Right atrium auricular region (tissue), 2 donors: ENCODE measurements at regions not wholly inside any gene's neighbourhood (a gene's known extent, or its start where the extent isn't known, plus 50 kb on each side); places are given as distances from the start of the nearest gene placed in this dataset.

Source experiments
- DNase-seq: peaks from one replicate; pipeline ENCODE4 v3.0.0-alpha.2; 2019; ENCODE audit warnings: low spot score
- H3K27ac ChIP-seq, 2 donors: fragments of 200-600 bp; sonication (generic); 1 replicate in 1 of 2; 2 replicates in 1 of 2; pipeline ENCODE4 v1.5.1; 2016 to 2019
- H3K27me3 ChIP-seq, 2 donors: fragments of 200-600 bp; sonication (generic); one replicate each; pipeline versions ENCODE4 v1.5.1 to v1.6.0; 2017 to 2019
- H3K36me3 ChIP-seq: fragments of 200-600 bp; sonication (generic); one replicate; pipeline ENCODE4 v1.5.1; 2016
- H3K4me1 ChIP-seq, 2 donors: fragments of 200-600 bp; sonication (generic); one replicate each; pipeline versions ENCODE4 v1.5.1 to v1.6.0; 2017 to 2019
- H3K4me3 ChIP-seq, 2 donors: fragments of 200-600 bp; sonication (generic); 1 replicate in 1 of 2; 2 replicates in 1 of 2; pipeline ENCODE4 v1.5.1; 2017 to 2019; ENCODE audit warnings: mild to moderate bottlenecking in 1 of 2, moderate library complexity in 1 of 2
- H3K9me3 ChIP-seq, 2 donors: fragments of 200-600 bp; sonication (generic); one replicate each; pipeline ENCODE4 v1.5.1; 2019
- TF ChIP-seq, protein P1 (sequence below), 2 donors: fragments of 200-600 bp; sonication (generic); IDR thresholded peaks; one replicate each; pipeline ENCODE4 v1.5.1; 2019; ENCODE audit warnings: antibody characterized with exemption in 2 of 2

DNA sequence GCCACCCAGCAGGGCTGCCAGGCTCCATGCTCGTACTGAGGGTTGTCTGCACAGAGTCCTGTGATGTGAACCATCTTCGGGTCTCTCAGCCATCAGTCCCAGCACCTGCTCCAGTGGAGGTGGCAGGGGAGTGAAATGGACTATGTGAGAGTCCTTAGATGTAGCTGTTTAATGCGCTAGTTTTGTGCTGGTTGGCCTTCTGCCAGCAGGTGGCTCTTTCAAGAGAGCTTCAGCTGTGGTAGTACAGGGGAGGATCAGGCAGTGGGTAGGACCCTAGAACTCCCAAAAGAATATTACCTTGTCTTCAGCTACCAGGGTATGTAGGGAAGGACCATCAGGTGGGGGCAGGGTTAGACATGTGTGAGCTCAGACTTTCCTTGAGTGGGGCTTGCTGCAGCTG lies 1066.0 kb downstream of the GLUD2 start:
- H3K27me3 ChIP-seq = no peaks in the 10 kb centered on the region
- no peaks in the 10 kb centered on the region for H3K4me1 ChIP-seq
- TF ChIP-seq, protein P1, sequence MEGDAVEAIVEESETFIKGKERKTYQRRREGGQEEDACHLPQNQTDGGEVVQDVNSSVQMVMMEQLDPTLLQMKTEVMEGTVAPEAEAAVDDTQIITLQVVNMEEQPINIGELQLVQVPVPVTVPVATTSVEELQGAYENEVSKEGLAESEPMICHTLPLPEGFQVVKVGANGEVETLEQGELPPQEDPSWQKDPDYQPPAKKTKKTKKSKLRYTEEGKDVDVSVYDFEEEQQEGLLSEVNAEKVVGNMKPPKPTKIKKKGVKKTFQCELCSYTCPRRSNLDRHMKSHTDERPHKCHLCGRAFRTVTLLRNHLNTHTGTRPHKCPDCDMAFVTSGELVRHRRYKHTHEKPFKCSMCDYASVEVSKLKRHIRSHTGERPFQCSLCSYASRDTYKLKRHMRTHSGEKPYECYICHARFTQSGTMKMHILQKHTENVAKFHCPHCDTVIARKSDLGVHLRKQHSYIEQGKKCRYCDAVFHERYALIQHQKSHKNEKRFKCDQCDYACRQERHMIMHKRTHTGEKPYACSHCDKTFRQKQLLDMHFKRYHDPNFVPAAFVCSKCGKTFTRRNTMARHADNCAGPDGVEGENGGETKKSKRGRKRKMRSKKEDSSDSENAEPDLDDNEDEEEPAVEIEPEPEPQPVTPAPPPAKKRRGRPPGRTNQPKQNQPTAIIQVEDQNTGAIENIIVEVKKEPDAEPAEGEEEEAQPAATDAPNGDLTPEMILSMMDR (IDR thresholded peaks at IDR 0.05) = no peak
- H3K36me3 ChIP-seq = no peaks in the 10 kb centered on the region
- no peak overlapping the region for H3K4me3 ChIP-seq
- no peak for DNase-seq
- H3K27ac ChIP-seq = no peak overlapping the region
- H3K9me3 ChIP-seq = no peaks in the 10 kb centered on the region

DNA sequence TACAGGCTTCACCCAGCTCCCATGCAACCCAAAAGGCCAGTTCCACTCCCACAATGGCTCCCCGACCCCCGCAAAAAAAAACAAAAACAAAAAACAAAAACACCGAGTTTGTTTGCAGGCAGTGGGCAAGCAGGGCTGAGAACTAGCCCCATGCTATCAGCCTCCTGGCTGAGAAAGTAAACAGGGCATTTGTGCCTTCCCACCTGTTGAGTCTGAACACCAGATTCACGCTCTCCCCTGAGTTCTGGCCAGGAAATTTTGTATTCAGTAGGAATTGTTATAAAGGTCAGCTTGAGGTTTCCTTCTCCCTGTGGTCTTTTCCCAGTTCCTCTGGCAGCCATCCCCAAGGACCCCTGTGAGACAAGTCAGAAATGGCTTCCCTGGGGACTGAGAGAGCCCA lies 1066.5 kb downstream of the GLUD2 start:
- H3K36me3 ChIP-seq = no peaks in the 10 kb centered on the region
- no peaks in the 10 kb centered on the region for H3K9me3 ChIP-seq
- H3K4me1 ChIP-seq = no peaks in the 10 kb centered on the region
- no peak for DNase-seq
- H3K27ac ChIP-seq = no peak overlapping the region
- TF ChIP-seq, protein P1 (IDR thresholded peaks at IDR 0.05) = no peak
- no peaks in the 10 kb centered on the region for H3K27me3 ChIP-seq
- no peak overlapping the region for H3K4me3 ChIP-seq

DNA sequence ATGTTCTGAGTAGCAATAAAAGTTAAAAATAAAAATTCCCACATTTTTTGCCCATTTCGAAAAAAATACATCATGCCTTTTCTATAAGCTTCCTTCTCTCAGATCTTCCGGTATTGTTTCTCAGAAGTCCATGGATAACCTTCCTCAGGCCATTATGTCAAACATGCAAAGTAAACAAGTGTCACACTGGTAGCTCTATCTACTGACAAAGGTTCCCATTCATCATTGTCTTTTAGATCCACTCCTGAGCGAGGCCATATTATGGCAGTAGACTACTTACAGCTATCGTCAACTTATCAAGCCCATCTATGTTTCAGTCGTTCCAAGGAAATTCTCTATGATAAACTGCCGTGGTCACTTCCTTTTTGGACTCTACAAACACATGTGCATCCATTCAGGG lies 1068.2 kb downstream of the GLUD2 start:
- no peaks in the 10 kb centered on the region for H3K9me3 ChIP-seq
- H3K27me3 ChIP-seq = no peaks in the 10 kb centered on the region
- DNase-seq = no peak
- H3K4me1 ChIP-seq = no peaks in the 10 kb centered on the region
- H3K27ac ChIP-seq = no peak overlapping the region
- TF ChIP-seq, protein P1 (IDR thresholded peaks at IDR 0.05) = no peak
- no peaks in the 10 kb centered on the region for H3K36me3 ChIP-seq
- no peak overlapping the region for H3K4me3 ChIP-seq

DNA sequence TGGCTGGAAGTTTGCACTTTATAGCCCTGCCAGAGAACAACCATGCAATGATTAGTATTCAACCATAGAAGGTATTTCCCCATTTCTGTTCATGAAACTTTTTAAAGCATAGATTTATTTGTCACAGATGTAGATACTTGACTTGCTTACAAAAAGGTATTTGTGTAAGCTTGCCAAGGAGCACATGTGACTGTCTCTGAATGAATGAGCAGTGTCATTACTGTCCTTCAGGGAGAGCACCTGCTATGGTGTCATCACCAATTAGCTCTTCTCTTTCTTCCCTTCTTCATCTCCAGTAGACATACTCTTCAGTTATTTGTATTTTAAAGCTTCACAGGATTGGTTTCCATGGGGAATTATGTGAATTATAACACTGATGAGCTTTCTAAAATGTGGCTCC lies 1064.7 kb upstream of the GRIA3 start:
- Histone ChIP-seq H3K36me3 (no peaks in the 10 kb centered on the region), H3K4me1 (no peaks in the 10 kb centered on the region), H3K27ac (no peak overlapping the region), H3K4me3 (no peak overlapping the region), H3K27me3 (no peaks in the 10 kb centered on the region), H3K9me3 (no peaks in the 10 kb centered on the region)
- TF ChIP-seq, protein P1 (IDR thresholded peaks at IDR 0.05) = no peak
- no peak for DNase-seq

DNA sequence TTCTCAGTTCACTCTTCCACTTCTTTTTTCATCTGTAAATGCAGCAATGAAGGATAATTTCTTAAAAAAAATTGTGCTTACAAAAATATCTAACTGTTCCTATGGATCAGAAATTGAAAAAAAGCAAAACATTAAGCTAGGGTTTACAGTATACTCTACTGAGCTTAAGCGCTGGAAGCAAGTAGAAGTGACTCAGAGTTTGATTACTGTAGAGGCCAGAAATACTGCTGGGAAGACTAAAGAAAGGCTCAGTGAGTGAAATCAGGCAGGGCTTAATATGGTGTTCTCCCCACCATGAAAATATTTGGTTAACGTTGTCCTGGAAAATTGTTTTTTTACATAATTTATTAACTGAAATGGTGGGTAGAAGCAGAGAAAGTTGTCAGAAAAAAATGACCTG lies 1061.8 kb upstream of the GRIA3 start:
- Histone ChIP-seq H3K27me3 (no peaks in the 10 kb centered on the region), H3K27ac (no peak overlapping the region), H3K9me3 (no peaks in the 10 kb centered on the region), H3K4me1 (no peaks in the 10 kb centered on the region), H3K4me3 (no peak overlapping the region), H3K36me3 (no peaks in the 10 kb centered on the region)
- TF ChIP-seq, protein P1 (IDR thresholded peaks at IDR 0.05) = no peak
- DNase-seq = no peak

DNA sequence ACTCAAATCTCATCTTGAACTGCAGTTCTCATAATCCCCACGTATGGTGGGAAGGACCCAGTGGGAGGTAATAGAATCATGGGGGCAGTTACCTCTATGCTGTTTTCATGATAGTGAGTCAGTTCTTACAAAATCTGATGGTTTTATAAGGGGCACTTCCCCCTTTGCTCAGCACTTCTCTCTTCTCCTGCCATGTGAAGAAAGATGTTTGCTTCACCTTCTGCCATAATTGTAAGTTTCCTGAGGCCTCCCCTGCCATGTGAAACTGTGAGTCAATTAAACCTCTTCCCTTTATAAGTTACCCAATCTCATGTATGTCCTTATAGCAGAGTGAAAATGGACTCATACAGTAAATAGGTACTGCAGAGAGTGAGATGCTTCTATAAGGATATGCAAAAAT lies 1050.6 kb upstream of the GRIA3 start:
- Histone ChIP-seq H3K27me3 (no peaks in the 10 kb centered on the region), H3K36me3 (no peaks in the 10 kb centered on the region), H3K27ac (no peak overlapping the region), H3K4me1 (no peaks in the 10 kb centered on the region), H3K9me3 (peaks cover 0 to 6% of the 10 kb centered on the region in 2 donors), H3K4me3 (no peak overlapping the region)
- no peak for DNase-seq
- TF ChIP-seq, protein P1 (IDR thresholded peaks at IDR 0.05) = no peak
